Psoas muscle (tissue), 7 donors: ENCODE measurements at regions not wholly inside any gene's neighbourhood (a gene's known extent, or its start where the extent isn't known, plus 50 kb on each side); places are given as distances from the start of the nearest gene placed in this dataset.

ENCODE experiments used
- ATAC-seq, 4 donors: fragments of 200-7000 bp; cut with Tn5 transposase; one replicate each; pipeline ENCODE4 v1.9.1; 2020; ENCODE audit warnings: moderate library complexity in 3 of 4, mild to moderate bottlenecking in 2 of 4
- DNase-seq, 2 donors: peaks; one replicate each; pipeline ENCODE4 v3.0.0-alpha.2; 2020
- H3K27ac ChIP-seq: fragments of 200-600 bp; one replicate; pipeline ENCODE4 v1.8.0; 2022
- H3K27me3 ChIP-seq, 3 donors: fragments of 200-600 bp in 1 of 3; one replicate each; pipeline versions ENCODE4 v1.6.1 to v1.8.0; 2013 to 2022; ENCODE audit warnings: low read length in 2 of 3, mild to moderate bottlenecking in 2 of 3, moderate library complexity in 1 of 3; ENCODE audit not compliant: insufficient read depth in 3 of 3
- H3K36me3 ChIP-seq, 2 donors: fragments of 200-600 bp in 1 of 2; one replicate each; pipeline versions ENCODE4 v1.6.1 to v1.8.0; 2013 to 2022; ENCODE audit warnings: low read depth in 1 of 2, mild to moderate bottlenecking in 1 of 2, moderate library complexity in 1 of 2; ENCODE audit not compliant: insufficient read depth in 1 of 2
- H3K4me1 ChIP-seq: fragments of 200-600 bp; one replicate; pipeline ENCODE4 v1.8.0; 2022
- H3K4me3 ChIP-seq: fragments of 200-600 bp; one replicate; pipeline ENCODE4 v1.8.0; 2022; ENCODE audit warnings: mild to moderate bottlenecking
- H3K9me3 ChIP-seq: fragments of 200-600 bp; one replicate; pipeline ENCODE4 v1.8.0; 2022
- CTCF ChIP-seq: fragments of 200-600 bp; IDR thresholded peaks from one replicate; pipeline ENCODE4 v1.8.0; 2022; ENCODE audit warnings: antibody characterized with exemption
- WGBS, 3 donors: extraction: QIAGEN DNeasy Blood & Tissue Kit; methylation state at CpG; one replicate each; pipeline versions ENCODE4 v1.1.6 to v1.1.7; 2013; 5-methylcytosine and 5-hydroxymethylcytosine counted together
- intact Hi-C, 2 donors: fragments of 100-400 bp; cut with DNase I; formaldehyde crosslinking; loops; one replicate each; pipeline versions ENCODE4 v1.11.0 to v1.14.2; 2022
- donor health status: healthy with polysubstance abuse.
- donor health status: DM: no; HTN: no; CAD: no; lungs with moderate emphysema.
- donor health status: Bipolar disorder and iron deficiency.
- donor health status: healthy.
- donor health status: DM: yes; HTN: yes; CAD: no.
- donor health status: DM: no; HTN: no; CAD: no.
- donor health status: DM: yes; HTN: yes; CAD: no.

DNA sequence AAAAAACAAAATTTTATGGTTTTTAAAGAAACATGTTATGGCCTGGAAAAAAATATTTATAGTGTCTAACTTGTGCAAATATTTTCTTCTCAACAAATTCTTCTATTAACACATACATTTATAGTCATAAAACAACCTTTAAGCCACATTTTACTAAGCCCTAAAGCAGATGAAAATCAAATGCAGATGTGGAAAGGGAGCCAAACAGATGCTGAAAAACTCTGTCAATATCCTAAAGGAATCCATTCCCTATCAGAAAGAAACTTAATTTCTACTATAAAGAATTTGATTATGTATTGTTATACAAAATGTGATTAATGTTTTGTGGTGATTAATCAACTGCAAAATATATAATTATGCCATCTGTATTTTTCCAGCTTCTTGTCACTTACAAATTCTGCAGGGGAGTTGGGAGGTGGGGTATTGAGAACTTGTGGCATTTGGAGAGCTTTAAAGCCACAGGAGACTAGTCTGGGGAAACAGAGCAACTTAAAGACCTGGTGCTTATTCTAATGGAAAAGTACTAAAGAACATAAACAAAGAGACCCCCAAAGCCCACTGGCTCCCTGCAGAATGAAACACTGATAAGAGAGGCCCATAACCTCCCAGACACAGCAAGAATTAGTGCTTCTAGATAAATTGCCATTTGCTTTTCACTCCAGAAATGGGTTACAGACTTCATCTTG, 1721.0 kb upstream of the PIK3C3 start:
- TF ChIP-seq CTCF, result no peak

DNA sequence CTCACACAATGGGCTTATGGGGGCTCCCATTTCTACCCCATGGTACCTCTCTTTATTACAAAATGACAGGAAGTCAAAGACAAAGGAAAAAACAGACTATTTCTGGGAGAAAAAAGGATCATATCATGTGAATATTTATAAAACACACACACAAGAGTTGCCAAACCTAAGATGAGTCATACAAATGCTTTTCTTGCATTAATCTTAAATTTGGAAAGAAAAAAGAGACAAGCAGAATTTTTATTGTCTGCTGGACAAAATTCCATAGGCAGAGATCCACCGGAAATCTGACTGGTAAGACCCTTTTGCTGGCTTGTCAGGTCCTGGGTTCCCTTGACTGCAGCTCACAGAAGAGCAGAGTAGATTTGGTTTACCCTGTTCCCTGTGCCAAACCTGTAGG, 1732.3 kb upstream of the PIK3C3 start:
- no peaks in the 10 kb centered on the region for H3K27me3 ChIP-seq
- ATAC-seq (no peak), DNase-seq (no peak)
- H3K27ac ChIP-seq, result no peak overlapping the region
- H3K4me3 ChIP-seq, result no peak overlapping the region
- H3K4me1 ChIP-seq, result no peaks in the 10 kb centered on the region
- no peaks in the 10 kb centered on the region for H3K9me3 ChIP-seq
- no peak for TF ChIP-seq CTCF
- no peaks in the 10 kb centered on the region for H3K36me3 ChIP-seq
- WGBS, 3 donors, result 63 to 80% (median 77%) methylated on average over 1 of the region's 1 CpG
- intact Hi-C loops, result no loop called here

More for the DNA sequence above, 1721.0 kb upstream of the PIK3C3 start:
- no peak for ATAC-seq
- Histone ChIP-seq H3K27me3 (no peaks in the 10 kb centered on the region), H3K27ac (no peak overlapping the region), H3K4me1 (no peaks in the 10 kb centered on the region), H3K4me3 (no peak overlapping the region), H3K9me3 (no peaks in the 10 kb centered on the region), H3K36me3 (no peaks in the 10 kb centered on the region)
- intact Hi-C loops, result no loop called here
- no peak for DNase-seq

- intact Hi-C loops, result no loop called here
- Histone ChIP-seq H3K9me3 (no peaks in the 10 kb centered on the region), H3K27me3 (no peaks in the 10 kb centered on the region), H3K4me1 (no peaks in the 10 kb centered on the region), H3K27ac (no peak overlapping the region), H3K36me3 (no peaks in the 10 kb centered on the region), H3K4me3 (no peak overlapping the region)
- ATAC-seq (no peak), DNase-seq (no peak)
- no peak for TF ChIP-seq CTCF
- WGBS, 3 donors, result 38 to 43% (median 43%) methylated on average over 1 of the region's 1 CpG
Measured at GRCh38 chr18:40216856-40217255, 1738.2 kb upstream of the PIK3C3 start.

- intact Hi-C loops, result no loop called here
- Histone ChIP-seq H3K4me1 (no peaks in the 10 kb centered on the region), H3K36me3 (no peaks in the 10 kb centered on the region), H3K27me3 (no peaks in the 10 kb centered on the region), H3K4me3 (no peak overlapping the region), H3K27ac (no peak overlapping the region), H3K9me3 (no peaks in the 10 kb centered on the region)
- ATAC-seq (no peak), DNase-seq (no peak)
- no peak for TF ChIP-seq CTCF
- WGBS, 3 donors, result 61 to 86% (median 80%) methylated on average over 4 of the region's 4 CpGs
Measured at GRCh38 chr18:40215979-40216378, 1739.1 kb upstream of the PIK3C3 start.

DNA sequence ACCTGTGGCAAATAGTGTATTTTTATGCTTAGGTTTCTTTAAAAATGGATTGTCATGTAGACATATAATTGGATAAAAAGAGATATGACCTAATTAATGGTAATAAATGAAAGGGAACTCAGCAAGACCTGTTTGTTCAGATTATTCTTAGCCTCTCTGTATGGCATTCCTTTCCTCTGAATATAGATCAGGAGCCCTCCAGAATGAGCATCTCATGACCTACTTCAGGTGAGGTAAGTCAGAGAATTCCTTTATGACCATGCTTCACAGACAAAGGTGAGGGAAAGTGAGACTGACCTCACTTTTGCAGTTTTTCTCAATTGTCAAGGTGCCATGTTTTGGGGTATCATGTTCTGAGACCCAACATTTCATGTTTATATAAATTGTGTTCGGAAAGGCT, 1744.3 kb upstream of the PIK3C3 start:
- Histone ChIP-seq H3K36me3 (no peaks in the 10 kb centered on the region), H3K4me1 (no peaks in the 10 kb centered on the region), H3K27ac (no peak overlapping the region), H3K4me3 (no peak overlapping the region), H3K9me3 (no peaks in the 10 kb centered on the region), H3K27me3 (no peaks in the 10 kb centered on the region)
- TF ChIP-seq CTCF, result no peak
- intact Hi-C loops, result no loop called here
- 67 to 90% (median 84%) methylated on average over 1 of the region's 1 CpG for WGBS, 3 donors
- DNase-seq (no peak), ATAC-seq (no peak)
